T47D (cell line): ENCODE measurements at regions not wholly inside any gene's neighbourhood (a gene's known extent, or its start where the extent isn't known, plus 50 kb on each side); places are given as distances from the start of the nearest gene placed in this dataset.

ENCODE experiments used
- DNase-seq, 2 experiments: peaks; one replicate each; pipeline versions ENCODE4 v3.0.0 to v3.0.0-alpha.2; 2011 to 2012; ENCODE audit warnings: low read depth in 1 of 2, low spot score in 1 of 2
- JUND ChIP-seq: IDR thresholded peaks from 2 replicates; pipeline ENCODE4 v1.6.1; 2012; ENCODE audit warnings: low read depth
- in situ Hi-C: cut with HindIII; loops from 2 replicates; pipeline ENCODE4 v1.10.0; 2016; ENCODE audit warnings: low sequenced_read_pairs, low pct_unique_long_range_greater_than_20kb

DNA sequence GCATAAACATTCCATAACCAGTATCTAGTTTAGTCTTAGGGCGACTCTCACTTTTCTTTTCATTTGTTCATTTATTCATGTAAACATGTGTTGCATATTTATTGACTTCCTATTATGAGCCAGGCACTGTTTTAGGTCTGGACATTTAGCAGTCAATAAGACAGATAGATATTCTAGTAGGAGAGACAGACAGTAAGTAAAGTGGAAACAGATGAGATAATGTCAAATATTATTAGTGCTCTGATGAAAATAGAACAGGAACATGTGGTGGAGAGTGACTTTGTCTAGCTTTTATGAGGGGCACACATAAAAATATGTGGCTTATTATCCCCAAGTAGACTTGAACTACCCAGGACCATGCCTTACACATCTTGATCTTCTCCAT, 193.0 kb downstream of the NDFIP2 start:
- no peak for TF ChIP-seq JUND
- in situ Hi-C loops: no loop called here
- DNase-seq: no peak

DNA sequence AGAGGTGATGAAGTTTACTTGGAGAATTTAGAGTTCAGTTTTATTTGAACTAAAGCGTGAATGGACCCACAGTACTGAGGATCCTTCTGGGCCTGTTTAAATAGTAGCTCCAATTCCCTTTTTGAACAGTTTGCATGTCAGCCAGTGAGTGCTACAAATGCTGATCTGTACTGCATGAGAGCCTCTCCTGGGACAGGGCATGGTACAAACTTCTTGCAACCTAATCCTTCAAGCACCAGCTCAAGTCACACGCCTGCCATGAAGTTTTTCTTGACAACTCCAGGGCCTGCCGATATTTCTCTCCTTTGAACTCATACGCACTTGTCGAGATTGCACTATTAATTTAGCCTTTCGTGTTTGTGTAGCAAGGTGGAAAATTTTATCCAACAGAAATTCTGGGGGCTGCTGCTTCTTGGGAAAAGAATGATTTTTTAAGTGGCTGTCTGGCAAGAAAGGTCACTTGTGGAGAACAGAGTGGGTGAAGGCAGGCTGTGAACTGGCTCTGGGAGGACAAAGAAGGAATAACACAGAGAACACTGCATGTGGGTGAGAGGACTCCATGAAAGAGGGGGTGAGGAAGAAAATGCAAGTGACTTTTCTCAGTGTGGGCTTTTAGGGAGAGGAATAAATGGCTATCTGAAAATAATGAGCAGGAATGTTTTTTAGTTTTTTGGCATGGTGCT, 192.5 kb downstream of the NDFIP2 start:
- no peak for TF ChIP-seq JUND
- in situ Hi-C loops: no loop called here
- no peak for DNase-seq

- in situ Hi-C loops: no loop called here
- DNase-seq: no peak
- TF ChIP-seq JUND: no peak
These were observed 190.5 kb downstream of the NDFIP2 start for GRCh38 chr13:79671420-79671819.

GRCh38 chr13:79668201-79668752, 187.3 kb downstream of the NDFIP2 start:
- TF ChIP-seq JUND: no peak
- no peak for DNase-seq
- in situ Hi-C loops: no loop called here

GRCh38 chr13:79667771-79668170, 186.8 kb downstream of the NDFIP2 start:
- no peak for TF ChIP-seq JUND
- in situ Hi-C loops: no loop called here
- no peak for DNase-seq

DNA sequence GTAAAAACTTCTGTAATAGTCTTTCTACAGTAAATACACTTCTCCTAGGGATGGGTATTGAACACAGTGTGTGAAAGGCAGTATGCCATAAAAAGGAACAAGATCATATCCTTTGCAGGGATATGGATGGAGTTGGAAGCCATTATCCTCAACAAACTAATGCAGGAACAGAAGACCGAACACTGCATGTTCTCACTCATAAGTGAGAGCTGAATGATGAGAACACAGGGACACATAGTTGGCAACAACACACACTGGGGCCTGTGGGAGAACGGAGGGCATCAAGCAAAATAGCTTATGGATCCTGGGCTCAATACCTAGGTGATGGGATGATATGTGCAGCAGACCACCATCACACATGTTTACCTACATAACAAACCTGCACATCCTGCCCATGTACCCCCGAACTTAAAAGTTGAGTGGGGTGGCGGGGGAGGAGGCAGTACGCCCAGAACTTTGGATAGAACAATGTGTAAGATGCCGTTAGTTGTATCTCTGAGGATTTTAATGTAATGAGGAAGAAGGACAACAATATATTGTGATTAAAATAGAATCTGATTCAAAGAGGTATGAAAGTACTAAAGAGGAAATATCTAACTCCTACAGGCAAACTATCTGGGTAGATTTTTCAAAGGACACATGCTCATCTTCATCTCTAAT, 183.2 kb downstream of the NDFIP2 start:
- DNase-seq: no peak
- in situ Hi-C loops: no loop called here
- TF ChIP-seq JUND: no peak

- DNase-seq: no peak
- TF ChIP-seq JUND: no peak
- in situ Hi-C loops: no loop called here
These were observed 182.5 kb downstream of the NDFIP2 start for GRCh38 chr13:79663435-79663834.

GRCh38 chr13:79662882-79663281, 181.9 kb downstream of the NDFIP2 start:
- no peak for DNase-seq
- TF ChIP-seq JUND: no peak
- in situ Hi-C loops: no loop called here

GRCh38 chr13:79660361-79660760, 179.4 kb downstream of the NDFIP2 start:
- TF ChIP-seq JUND: no peak
- in situ Hi-C loops: no loop called here
- DNase-seq: no peak

DNA sequence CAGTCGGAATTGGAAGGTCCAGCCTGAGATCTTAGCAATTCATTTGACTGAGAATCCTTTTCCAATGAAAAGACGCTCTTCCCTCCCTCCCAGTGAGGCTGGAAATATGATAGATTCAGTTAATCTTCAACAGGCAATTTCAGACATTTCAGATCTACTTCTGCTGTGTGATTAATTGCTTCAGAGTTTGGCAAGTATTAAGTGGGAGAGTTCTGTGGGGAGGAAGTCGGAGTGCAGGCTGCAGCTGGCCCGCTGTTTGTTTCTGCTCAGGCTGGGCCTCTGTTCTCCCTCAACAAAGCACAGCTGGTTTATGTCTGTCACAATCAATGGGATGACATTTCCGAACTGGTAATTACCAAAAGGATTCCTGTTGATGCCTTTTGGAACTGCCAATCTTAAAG, 178.2 kb downstream of the NDFIP2 start:
- in situ Hi-C loops: no loop called here

DNA sequence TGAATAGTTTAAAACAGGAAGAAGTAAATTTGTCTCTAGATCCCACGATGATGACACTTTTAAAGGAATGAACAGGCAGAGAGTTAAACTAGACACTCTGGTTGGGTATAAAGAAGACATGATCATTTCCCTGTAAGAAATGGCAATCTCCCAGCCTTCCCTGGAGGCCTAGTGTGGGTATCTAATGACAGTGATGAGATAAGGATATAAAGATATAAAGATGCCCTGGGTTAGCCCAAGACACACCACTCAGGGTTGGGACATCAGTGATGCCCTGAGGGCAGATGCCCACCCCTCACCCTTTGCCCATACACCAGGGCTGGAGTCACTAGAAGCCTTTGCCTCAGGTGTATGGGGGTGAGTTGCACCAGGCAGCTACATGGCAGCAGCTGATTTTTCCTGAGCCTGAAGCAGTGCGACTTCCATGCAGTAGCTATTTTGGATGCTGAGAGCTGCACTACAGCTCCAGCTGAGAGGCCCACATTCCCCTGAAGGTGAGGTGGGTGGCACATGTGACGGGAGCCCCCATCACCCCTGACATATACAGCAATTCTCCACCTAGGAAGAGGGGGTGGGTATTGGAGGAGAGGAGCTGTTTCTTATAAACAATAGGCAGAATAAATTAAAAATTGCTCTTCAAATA, 177.5 kb downstream of the NDFIP2 start:
- no peak for DNase-seq
- in situ Hi-C loops: no loop called here
- no peak for TF ChIP-seq JUND

More for the DNA sequence above, 178.2 kb downstream of the NDFIP2 start:
- DNase-seq: no peak
- TF ChIP-seq JUND: no peak

DNA sequence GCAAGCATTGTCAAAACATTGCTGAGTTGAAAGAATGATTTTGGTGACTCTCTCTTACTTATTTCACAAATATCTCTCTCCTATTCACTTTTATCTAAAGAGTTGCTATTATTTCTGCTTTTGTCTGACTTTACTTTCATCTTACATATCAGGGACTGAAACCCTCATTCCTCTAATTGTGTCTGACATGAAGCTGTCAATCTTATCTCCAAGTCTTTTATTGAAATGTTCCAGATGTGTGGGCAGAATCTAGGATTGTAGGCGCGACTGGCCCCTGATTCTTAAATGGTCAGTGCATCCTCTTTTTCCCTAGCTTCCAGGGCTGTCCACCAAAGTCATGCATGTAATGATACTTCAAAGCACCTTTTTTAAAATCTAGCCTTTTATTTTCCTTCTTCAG, 174.6 kb downstream of the NDFIP2 start:
- DNase-seq: no peak
- TF ChIP-seq JUND: no peak
- in situ Hi-C loops: no loop called here

DNA sequence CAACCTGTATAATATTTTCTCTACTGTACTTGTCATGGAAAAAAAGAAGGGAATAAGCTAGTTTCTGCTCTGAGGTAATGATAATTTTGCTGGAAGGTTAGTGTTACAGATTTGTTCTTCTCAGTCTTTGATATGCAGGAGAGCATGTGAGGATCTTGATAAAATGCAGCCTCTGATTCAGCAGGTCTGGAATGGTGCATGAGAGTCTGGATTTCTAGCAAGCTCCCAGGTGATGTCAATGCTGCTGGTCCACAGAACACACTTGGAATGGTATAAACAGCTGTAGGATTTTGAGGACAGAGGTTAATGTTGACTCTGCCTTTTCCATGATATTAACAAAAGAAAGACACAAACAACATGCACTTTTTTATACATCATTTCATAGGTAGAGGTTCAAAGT, 173.6 kb downstream of the NDFIP2 start:
- DNase-seq: no peak
- in situ Hi-C loops: no loop called here
- no peak for TF ChIP-seq JUND

- TF ChIP-seq JUND: no peak
- in situ Hi-C loops: no loop called here
- DNase-seq: no peak
These were observed 169.7 kb downstream of the NDFIP2 start for GRCh38 chr13:79650688-79651087.
